ENCODE measurements at regions not wholly inside any gene's neighbourhood (a gene's known extent, or its start where the extent isn't known, plus 50 kb on each side); places are given as distances from the start of the nearest gene placed in this dataset.
"Not testable (repeated sequence)": the region's sequence is repeated elsewhere in the genome, so short reads cannot be mapped to it uniquely, and the experiment has no call there.

GRCh38 chr16:16610389-16610967 lies 231.5 kb downstream of the NPIPA7 start:
- not testable (repeated sequence) for FAIRE-seq; DNase-seq (ENCODE audit: low spot score in 2 of 2)

DNA sequence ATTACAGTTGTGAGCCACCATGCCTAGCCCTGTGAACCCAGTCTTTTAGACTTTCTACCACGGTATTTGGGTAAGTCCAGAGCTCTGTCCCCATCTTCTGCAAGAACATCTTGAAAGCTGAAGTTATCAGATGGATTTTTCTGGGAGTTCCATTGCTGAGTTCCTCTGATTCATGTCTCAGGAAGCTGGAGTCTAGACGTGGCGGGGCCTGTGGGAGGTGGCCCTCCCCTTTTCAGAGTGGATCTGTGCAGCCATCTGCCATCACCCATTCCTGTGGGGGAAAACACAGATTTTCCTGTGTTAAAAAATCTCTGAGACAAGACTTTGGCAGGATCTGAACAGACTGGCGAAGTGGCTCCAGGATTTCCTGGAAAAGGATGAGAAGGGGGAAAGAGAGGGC lies 234.3 kb downstream of the NPIPA7 start:
- not testable (repeated sequence) for FAIRE-seq; DNase-seq (ENCODE audit: low spot score in 2 of 2)

DNA sequence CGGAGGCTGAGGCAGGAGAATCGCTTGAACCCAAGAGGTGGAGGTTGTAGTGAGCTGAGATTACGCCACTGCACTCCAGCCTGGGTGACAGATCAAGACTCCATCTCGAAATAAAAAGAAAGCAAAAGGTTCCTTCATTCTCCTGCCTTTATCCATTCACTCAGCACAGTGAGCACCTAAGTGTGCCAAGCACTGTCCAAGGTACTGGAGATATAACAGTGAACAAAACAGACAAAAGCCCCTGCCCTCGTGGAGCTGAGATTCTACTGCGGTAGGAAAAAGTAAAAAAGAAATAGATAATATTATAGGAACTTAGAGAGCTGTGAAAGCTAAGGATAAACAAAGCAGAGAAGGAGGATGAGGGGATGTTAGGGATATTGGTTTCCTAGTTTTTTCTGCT lies 235.5 kb downstream of the NPIPA7 start:
- not testable (repeated sequence) for DNase-seq (ENCODE audit: low spot score in 2 of 2); FAIRE-seq

- not testable (repeated sequence) for DNase-seq (ENCODE audit: low spot score in 2 of 2); FAIRE-seq
Observed at GRCh38 chr16:16618963-16619465, 240.1 kb downstream of the NPIPA7 start.

- FAIRE-seq; DNase-seq (ENCODE audit: low spot score in 2 of 2): not testable (repeated sequence)
Observed at GRCh38 chr16:16624367-16624766, 245.4 kb downstream of the NPIPA7 start.

- FAIRE-seq; DNase-seq (ENCODE audit: low spot score in 2 of 2): not testable (repeated sequence)
Observed at GRCh38 chr16:16625140-16625539, 246.2 kb downstream of the NPIPA7 start.

GRCh38 chr16:16627865-16628264 lies 248.9 kb downstream of the NPIPA7 start:
- FAIRE-seq; DNase-seq (ENCODE audit: low spot score in 2 of 2): not testable (repeated sequence)

DNA sequence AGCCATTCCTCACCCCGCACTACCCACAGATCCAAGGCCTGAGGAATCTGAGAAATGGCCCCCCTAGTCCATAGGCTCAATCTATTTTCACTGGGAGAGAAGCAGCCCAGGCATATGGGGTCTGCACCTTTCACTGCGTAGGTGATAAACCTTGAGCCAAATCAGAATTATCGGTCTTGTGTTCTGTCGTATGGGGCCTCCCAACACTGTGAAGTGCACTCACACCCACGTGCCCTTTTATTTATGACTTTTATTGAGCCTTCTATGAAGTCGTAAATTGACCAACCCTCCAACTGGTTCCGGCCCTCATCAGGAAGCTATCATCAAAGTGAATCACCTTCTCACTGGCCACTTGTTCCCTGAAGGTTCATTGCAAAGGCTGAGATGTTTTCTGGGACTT lies 259.3 kb downstream of the NPIPA7 start:
- not testable (repeated sequence) for DNase-seq (ENCODE audit: low spot score in 2 of 2); FAIRE-seq

DNA sequence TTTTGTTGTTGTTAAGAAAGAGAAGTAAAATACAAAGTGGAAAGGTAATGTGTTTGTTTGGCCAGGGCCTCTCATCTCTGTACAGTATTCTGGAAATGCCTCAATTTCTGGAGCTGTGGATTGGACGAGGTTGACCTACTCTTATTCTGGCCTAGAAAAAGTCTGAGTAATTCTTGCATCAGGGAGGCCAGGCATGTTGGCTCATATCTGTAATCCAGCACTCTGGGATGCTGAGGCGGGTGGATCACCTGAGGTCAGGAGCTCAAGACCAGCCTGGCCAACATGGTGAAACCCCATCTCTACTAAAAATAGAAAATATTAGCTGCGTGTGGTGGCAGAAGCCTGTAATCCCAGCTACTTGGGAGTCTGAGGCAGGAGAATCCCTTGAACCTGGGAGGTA lies 259.8 kb downstream of the NPIPA7 start:
- FAIRE-seq; DNase-seq (ENCODE audit: low spot score in 2 of 2): not testable (repeated sequence)

GRCh38 chr16:16643828-16644227 lies 264.9 kb downstream of the NPIPA7 start:
- DNase-seq (ENCODE audit: low spot score in 2 of 2), result not testable (repeated sequence)
- FAIRE-seq, result peak; percentile 83

GRCh38 chr16:16648002-16648401 lies 269.1 kb downstream of the NPIPA7 start:
- FAIRE-seq; DNase-seq (ENCODE audit: low spot score in 2 of 2): not testable (repeated sequence)

DNA sequence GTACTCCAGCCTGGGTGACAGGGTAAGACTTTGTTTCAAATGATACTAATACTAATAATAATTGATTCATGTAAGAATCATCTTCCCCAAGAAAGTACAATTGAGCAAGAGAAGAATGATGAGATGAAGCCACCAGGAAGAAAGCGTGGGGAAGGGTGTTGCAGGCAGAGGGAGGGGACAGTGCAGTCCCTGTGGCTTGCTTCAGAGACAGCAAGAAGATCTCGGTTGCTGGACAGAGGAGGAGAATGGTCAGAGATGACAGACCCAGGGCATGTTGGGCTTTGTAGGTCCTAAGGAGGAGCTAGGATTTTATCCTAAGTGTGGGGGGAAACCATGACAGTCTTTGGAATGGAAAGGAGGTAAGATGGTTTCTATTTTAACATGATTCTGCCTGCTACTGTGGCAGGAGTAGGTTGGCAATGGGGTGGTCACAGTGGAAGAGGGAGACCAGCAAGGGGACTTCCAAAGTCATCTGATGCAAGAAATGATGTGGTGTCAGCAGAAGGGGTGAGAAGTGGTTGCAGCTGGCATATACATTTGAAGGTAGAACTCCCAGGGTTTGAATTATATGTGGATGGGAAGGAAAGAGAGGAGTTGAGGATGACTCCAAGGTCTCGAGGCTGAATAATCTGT lies 293.4 kb downstream of the NPIPA7 start:
- FAIRE-seq; DNase-seq (ENCODE audit: low spot score in 2 of 2): not testable (repeated sequence)

DNA sequence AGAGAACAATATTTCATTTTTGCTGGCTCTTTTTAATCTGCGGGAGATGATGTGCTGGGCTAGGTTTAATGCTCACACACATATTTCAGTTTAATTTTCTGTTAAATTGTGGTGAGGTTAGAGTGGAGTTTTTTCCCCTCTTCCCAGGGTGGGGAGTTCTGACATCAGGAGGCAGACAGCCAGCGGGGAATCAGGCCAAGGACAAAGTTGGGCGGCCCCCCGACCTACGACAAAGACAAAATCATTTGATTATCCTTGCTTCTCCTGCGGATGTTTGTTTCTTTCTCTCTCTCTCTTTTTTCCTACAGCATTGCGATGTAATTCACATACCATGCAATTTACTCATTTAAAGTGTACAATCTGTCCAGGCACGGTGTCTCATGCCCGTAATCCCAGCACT lies 295.9 kb downstream of the NPIPA7 start:
- not testable (repeated sequence) for FAIRE-seq

DNA sequence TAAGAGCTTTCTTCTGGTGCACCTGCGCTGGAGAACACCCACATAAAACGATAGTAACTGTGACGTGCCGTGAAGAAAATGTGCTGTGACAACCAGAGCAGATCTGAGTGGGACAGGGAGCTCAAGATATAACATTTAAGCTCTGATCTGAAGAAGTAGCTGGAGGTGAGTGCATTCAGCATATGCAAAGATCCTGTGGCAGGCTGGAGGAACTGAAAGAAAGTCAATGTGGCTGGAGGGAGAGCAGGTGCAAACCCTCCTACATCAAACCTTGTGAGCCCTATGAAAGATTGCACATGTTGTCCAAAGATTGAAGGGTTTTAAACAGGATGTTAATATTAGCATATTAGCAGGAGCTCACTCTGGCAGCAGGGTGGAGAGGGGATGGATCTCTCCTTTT lies 342.9 kb downstream of the NPIPA7 start:
- DNase-seq (ENCODE audit: low spot score in 2 of 2); FAIRE-seq: not testable (repeated sequence)

More for the DNA sequence above, 295.9 kb downstream of the NPIPA7 start:
- not testable (repeated sequence) for DNase-seq (ENCODE audit: low spot score in 2 of 2)

GRCh38 chr16:16722666-16723065 lies 343.7 kb downstream of the NPIPA7 start:
- FAIRE-seq; DNase-seq (ENCODE audit: low spot score in 2 of 2): not testable (repeated sequence)

DNA sequence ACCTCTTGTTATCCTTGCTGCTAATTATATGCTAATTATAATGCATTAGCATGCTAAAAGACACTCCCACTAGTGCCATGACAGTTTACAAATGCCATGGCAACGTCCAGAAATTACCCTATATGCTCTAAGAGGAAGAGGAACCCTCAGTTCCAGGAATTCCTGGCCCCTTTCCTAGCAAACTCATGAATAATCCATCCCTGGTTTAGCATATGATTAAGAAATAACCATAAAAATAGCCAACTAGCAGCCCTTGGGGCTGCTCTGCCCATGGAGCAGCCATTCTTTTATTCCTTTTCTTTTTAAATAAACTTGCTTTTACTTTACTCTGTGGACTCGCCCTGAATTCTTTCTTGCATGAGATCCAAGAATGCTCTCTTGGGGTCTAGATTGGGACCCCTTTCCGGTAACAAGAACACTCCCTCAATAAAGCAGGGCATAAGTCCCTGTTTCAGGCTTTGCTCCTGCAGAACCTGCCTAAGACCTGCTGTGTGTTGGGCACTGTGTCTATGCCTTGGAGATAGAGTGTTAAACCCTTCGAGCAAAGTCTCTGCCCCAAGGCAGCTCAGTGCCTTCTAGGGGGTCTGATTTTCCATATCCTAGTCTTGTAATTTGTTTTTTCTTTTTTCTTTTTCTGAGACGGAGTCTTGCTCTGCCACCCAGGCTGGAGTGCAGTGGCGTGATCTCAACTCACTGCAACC lies 345.0 kb downstream of the NPIPA7 start:
- FAIRE-seq; DNase-seq (ENCODE audit: low spot score in 2 of 2): not testable (repeated sequence)

DNA sequence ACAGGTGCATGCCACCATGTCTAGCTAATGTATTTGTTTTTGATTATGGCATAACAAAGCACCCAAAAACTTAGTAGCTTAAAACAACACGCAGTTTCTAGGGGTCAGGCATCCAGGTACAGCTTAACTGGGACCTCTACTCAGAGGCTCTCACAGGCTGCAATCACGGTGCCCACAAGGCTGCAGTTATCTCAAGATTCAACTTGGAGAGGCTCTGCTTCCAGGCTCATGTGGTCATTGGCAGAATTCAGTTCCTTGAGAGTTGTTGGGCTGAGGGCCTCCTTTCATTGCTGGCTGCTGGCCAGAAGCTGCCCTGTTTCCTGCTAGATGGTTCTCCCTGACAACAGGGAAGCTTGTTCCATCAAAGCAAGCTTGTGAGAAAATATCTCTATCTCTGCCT lies 348.1 kb downstream of the NPIPA7 start:
- not testable (repeated sequence) for FAIRE-seq; DNase-seq (ENCODE audit: low spot score in 2 of 2)

- not testable (repeated sequence) for FAIRE-seq; DNase-seq (ENCODE audit: low spot score in 2 of 2)
Observed at GRCh38 chr16:16742573-16742972, 363.6 kb downstream of the NPIPA7 start.

- not testable (repeated sequence) for DNase-seq (ENCODE audit: low spot score in 2 of 2); FAIRE-seq
Observed at GRCh38 chr16:16754992-16755667, 376.2 kb downstream of the NPIPA7 start.

DNA sequence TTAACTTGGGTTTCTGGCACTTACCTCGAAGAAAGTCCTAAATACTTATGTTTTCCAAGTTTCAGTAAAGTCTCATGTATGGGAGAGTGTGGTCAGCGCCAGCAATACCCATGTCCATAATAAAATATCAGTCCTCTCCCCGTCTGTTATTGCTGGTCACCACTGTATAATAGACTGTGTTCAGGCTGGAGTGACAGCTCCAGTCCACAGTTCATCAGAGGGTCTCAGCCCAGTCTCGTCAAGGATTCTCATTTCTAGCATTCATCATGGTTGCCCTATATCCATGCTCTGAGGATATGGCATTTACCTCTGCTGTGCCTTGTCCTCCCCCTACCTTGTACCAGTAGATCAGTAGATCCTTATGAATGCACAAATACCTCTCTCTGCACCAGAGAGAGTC lies 384.5 kb downstream of the NPIPA7 start:
- DNase-seq (ENCODE audit: low spot score in 2 of 2) (no peak), FAIRE-seq (no peak)
